NB4 (cell line): ENCODE measurements at regions not wholly inside any gene's neighbourhood (a gene's known extent, or its start where the extent isn't known, plus 50 kb on each side); places are given as distances from the start of the nearest gene placed in this dataset.

ENCODE experiments used
- DNase-seq: peaks from one replicate; pipeline ENCODE4 v3.0.0; 2010; ENCODE audit warnings: low read depth
- H3K4me3 ChIP-seq: one replicate; pipeline ENCODE4 v1.5.1; 2011; ENCODE audit warnings: mild to moderate bottlenecking, low read depth, low read length, moderate library complexity
- CTCF ChIP-seq: IDR thresholded peaks from one replicate; pipeline ENCODE4 v1.5.1; 2012; ENCODE audit warnings: low read depth, low read length
- MYC ChIP-seq: IDR thresholded peaks from 2 replicates; pipeline ENCODE4 v1.6.1; 2011; ENCODE audit warnings: low read depth, low read length
- POLR2A ChIP-seq: IDR thresholded peaks from 2 replicates; pipeline ENCODE4 v1.6.1; 2011; ENCODE audit warnings: mild to moderate bottlenecking; ENCODE audit not compliant: insufficient read length; ENCODE audit errors: extremely low read depth
- TF ChIP-seq, protein P1 (sequence below): IDR thresholded peaks from 2 replicates; pipeline ENCODE4 v1.6.1; 2011; ENCODE audit warnings: low read depth, low read length

DNA sequence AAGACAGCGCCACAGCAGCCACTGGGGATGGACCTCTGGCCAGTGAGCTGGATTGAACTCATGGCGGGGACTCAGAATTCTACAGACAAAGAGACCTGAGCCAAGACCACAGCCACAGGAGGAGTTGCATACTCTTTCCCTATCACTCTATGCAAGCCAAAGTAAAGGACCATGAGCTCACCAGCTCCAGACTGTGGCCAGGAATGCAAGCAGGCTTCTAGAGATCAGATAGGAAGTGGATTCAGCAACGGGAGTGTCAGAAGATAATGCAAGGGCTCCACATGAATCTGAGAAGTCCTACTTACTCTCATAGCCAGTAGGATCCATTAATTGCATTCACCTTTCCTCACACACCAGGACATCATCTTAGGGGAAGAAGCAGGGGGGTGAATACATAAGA is 415.4 kb upstream of the POU3F3 start:
- TF ChIP-seq MYC (no peak), CTCF (no peak), POLR2A (no peak)
- TF ChIP-seq, protein P1, sequence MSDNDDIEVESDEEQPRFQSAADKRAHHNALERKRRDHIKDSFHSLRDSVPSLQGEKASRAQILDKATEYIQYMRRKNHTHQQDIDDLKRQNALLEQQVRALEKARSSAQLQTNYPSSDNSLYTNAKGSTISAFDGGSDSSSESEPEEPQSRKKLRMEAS, result no peak
- no peak overlapping the region for H3K4me3 ChIP-seq
- DNase-seq, result no peak

DNA sequence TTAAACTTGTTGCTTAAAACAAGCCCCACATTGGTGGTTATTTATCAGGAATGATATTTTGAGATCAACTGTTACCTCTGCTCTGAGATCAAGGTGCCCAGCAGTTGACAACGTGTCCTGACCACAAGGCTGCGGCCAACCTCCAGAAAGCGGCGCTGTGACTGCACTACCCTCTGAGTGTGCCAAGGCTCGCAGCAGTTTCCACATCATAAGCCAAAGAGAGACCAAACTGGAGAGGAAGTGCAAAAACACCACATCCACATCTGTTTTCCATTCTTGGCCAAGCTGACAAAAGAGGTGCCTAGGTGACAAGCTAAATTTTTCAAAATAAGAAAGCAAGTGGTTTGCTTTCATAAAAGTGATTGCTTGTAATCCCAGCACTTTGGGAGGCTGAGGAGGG is 410.8 kb upstream of the POU3F3 start:
- no peak overlapping the region for H3K4me3 ChIP-seq
- peak; percentile 33 for DNase-seq
- TF ChIP-seq CTCF (no peak), MYC (no peak), POLR2A (no peak)
- TF ChIP-seq, protein P1, result no peak

- no peak overlapping the region for H3K4me3 ChIP-seq
- no peak for DNase-seq
- no peak for TF ChIP-seq POLR2A
- TF ChIP-seq, protein P1, result no peak
- TF ChIP-seq CTCF, result no peak
- TF ChIP-seq MYC, result no peak
These were observed 409.5 kb upstream of the POU3F3 start for GRCh38 chr2:104444392-104444791.

DNA sequence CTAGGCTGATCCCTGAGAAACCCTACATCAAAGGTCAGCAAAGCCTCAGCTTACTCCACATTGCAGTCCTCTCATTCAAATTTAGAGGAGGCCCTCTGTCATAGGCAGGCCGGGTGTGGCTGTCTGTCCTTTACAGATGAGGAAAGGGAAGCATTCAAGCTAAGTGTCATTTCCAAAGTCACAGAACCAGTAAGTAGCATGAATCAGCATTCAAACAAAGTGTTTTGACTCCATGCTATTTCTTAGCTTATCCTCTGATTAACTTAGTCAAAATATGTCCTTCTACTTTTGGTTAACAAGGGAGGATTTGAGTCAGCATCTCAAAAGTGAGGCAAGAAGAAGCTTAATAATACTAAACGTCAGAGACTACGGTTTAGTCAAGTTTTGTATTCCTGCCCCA is 409.0 kb upstream of the POU3F3 start:
- no peak for TF ChIP-seq POLR2A
- TF ChIP-seq, protein P1, result no peak
- no peak for TF ChIP-seq MYC
- no peak for TF ChIP-seq CTCF
- H3K4me3 ChIP-seq, result no peak overlapping the region
- no peak for DNase-seq

- no peak for TF ChIP-seq CTCF
- TF ChIP-seq, protein P1, result no peak
- TF ChIP-seq POLR2A, result no peak
- TF ChIP-seq MYC, result no peak
- H3K4me3 ChIP-seq, result no peak overlapping the region
- no peak for DNase-seq
These were observed 406.0 kb upstream of the POU3F3 start for GRCh38 chr2:104447831-104448434.
